Calu3 (cell line): ENCODE measurements at regions not wholly inside any gene's neighbourhood (a gene's known extent, or its start where the extent isn't known, plus 50 kb on each side); places are given as distances from the start of the nearest gene placed in this dataset.

Experiments
- BruUV-seq: library from RNA; stranded (reverse); fragments of 400-500 nt; replicated peaks from 2 replicates; lab custom pipeline; 2021; lab: Mats Ljungman, UMichigan
- CTCF ChIA-PET: fragments of 300-600 bp; sonication (Branson Sonifier 250); formaldehyde crosslinking; loops from one replicate; lab custom pipeline; 2022; ENCODE audit warnings: antibody characterized with exemption; lab: Charles Lee
- DNase-seq: peaks from one replicate; pipeline ENCODE4 v3.0.0; 2022
- H3K27ac Mint-ChIP-seq: one replicate; pipeline ENCODE4 v1.8.0; 2022; ENCODE audit warnings: mixed read lengths; ENCODE audit not compliant: unreplicated experiment
- H3K27me3 Mint-ChIP-seq: one replicate; pipeline ENCODE4 v1.8.0; 2022; ENCODE audit warnings: mixed read lengths; ENCODE audit not compliant: unreplicated experiment
- H3K36me3 Mint-ChIP-seq: one replicate; pipeline ENCODE4 v1.8.0; 2022; ENCODE audit warnings: mild to moderate bottlenecking, moderate library complexity, mixed read lengths; ENCODE audit not compliant: insufficient read depth, unreplicated experiment
- H3K4me1 Mint-ChIP-seq: one replicate; pipeline ENCODE4 v1.8.0; 2022; ENCODE audit warnings: mild to moderate bottlenecking, low read depth, mixed read lengths; ENCODE audit not compliant: unreplicated experiment
- H3K4me3 Mint-ChIP-seq: one replicate; pipeline ENCODE4 v1.8.0; 2022; ENCODE audit warnings: mild to moderate bottlenecking, low read depth, moderate library complexity, mixed read lengths; ENCODE audit not compliant: unreplicated experiment
- H3K9me3 Mint-ChIP-seq: one replicate; pipeline ENCODE4 v1.8.0; 2022; ENCODE audit warnings: low read depth, mixed read lengths; ENCODE audit not compliant: unreplicated experiment
- intact Hi-C: fragments of 100-400 bp; cut with micrococcal nuclease; formaldehyde crosslinking; loops from one replicate; pipeline ENCODE4 v1.10.0; 2022; ENCODE audit not compliant: unreplicated experiment
- TF ChIP-seq, protein P1 (sequence below): fragments of 200-600 bp; IDR thresholded peaks from one replicate; pipeline ENCODE4 v1.8.0; 2022; ENCODE audit warnings: antibody characterized with exemption; ENCODE audit not compliant: unreplicated experiment

DNA sequence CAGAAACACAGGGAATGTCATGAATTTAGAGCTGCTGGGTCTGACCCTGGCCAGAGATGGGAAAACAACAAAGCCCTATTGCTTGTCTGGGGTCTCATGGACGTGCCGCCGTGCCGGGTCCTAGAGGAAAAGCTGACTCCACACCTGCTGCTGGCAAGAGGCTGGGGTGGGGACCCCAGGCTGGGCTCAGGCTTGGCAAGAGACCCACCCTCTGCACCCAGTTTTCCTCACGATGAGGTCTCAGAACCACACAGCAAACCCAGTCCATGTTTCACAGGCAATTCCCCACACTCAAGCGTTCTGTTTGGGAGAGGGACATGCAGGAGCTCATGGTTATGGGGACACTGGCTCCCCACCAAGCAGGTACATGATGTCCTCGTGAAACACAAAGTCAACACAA is 367.3 kb upstream of the SALL3 start:
- Mint-ChIP-seq H3K36me3 (no peaks in the 10 kb centered on the region), H3K27me3 (no peaks in the 10 kb centered on the region), H3K4me1 (no peaks in the 10 kb centered on the region), H3K4me3 (no peak overlapping the region), H3K9me3 (peaks cover 7% of the 10 kb centered on the region), H3K27ac (no peak overlapping the region)
- CTCF ChIA-PET = interaction anchor here (0.8 kb wide), 1 partner anchor 11 kb away, joined by 4 read pairs; no protein-coding TSS in a partner anchor
- intact Hi-C loops = no loop called here
- no TSS peak for BruUV-seq
- TF ChIP-seq, protein P1, sequence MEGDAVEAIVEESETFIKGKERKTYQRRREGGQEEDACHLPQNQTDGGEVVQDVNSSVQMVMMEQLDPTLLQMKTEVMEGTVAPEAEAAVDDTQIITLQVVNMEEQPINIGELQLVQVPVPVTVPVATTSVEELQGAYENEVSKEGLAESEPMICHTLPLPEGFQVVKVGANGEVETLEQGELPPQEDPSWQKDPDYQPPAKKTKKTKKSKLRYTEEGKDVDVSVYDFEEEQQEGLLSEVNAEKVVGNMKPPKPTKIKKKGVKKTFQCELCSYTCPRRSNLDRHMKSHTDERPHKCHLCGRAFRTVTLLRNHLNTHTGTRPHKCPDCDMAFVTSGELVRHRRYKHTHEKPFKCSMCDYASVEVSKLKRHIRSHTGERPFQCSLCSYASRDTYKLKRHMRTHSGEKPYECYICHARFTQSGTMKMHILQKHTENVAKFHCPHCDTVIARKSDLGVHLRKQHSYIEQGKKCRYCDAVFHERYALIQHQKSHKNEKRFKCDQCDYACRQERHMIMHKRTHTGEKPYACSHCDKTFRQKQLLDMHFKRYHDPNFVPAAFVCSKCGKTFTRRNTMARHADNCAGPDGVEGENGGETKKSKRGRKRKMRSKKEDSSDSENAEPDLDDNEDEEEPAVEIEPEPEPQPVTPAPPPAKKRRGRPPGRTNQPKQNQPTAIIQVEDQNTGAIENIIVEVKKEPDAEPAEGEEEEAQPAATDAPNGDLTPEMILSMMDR = no peak
- DNase-seq = no peak

DNA sequence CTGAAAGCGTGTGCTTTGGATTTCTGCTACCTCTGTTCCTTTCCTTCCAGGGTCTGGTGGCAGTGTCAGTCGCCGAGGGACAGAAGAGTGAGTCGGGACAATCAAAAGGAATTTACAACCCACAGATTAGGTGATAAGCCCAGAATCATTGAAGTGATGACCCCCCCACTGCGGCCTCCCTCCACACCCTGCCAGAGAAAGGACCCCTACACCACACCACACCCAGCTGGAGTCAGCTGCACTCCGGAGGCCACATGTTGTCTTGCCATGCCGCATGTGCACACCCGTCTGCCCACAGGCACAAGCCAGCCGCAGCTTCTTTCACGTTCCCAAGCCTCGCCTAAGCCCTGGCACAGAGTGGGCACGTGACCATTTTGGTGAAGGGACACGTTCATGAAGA is 366.8 kb upstream of the SALL3 start:
- Mint-ChIP-seq H3K36me3 (no peaks in the 10 kb centered on the region), H3K4me1 (no peaks in the 10 kb centered on the region), H3K4me3 (no peak overlapping the region), H3K27me3 (no peaks in the 10 kb centered on the region), H3K9me3 (peaks cover 7% of the 10 kb centered on the region), H3K27ac (no peak overlapping the region)
- no TSS peak for BruUV-seq
- no peak for DNase-seq
- intact Hi-C loops = no loop called here
- TF ChIP-seq, protein P1 = no peak
- CTCF ChIA-PET = no interaction called here

DNA sequence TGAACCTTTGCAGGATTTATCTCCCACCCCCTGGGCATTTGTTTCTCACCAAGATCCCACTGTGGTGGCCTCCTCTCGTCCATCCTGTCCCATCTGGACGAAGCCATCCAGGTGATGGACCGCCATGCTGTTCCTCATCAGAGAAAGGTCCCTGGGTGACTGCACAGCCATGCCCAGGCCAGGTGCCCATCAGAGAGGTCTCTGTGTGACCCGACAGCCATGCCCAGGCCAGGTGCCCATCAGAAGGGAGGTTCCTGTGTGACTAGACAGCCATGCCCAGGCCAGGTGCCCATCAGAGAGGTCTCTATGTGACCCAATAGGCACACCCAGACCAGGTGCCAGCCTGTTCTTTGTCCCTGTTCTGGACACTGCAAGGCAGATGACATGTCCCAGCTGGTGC is 360.9 kb upstream of the SALL3 start:
- no peak overlapping the region for H3K4me3 Mint-ChIP-seq
- H3K27ac Mint-ChIP-seq = no peak overlapping the region
- CTCF ChIA-PET = no interaction called here
- peaks cover 9% of the 10 kb centered on the region for H3K9me3 Mint-ChIP-seq
- BruUV-seq = no TSS peak
- H3K27me3 Mint-ChIP-seq = no peaks in the 10 kb centered on the region
- DNase-seq = no peak
- no peaks in the 10 kb centered on the region for H3K36me3 Mint-ChIP-seq
- H3K4me1 Mint-ChIP-seq = no peaks in the 10 kb centered on the region
- intact Hi-C loops = no loop called here
- TF ChIP-seq, protein P1 = no peak

DNA sequence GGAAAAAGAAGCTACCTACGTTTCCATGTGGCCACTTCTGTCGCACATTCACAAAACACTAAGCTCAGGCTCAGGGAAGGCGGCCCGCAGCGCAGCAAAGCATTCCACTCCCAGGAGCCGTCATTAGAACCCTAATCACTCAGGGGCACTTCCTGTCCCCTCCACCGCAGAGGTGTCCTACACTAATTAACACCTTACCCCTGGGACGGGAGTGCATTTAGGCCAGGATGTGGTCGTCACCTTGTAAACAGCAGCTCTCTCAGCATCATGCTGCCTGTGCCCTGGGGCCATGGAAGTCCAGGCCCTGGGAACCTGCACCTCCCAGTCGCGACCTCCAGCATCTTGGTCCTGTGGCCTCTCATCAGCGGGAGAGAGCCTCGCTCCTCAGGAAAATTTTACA is 359.8 kb upstream of the SALL3 start:
- BruUV-seq = no TSS peak
- intact Hi-C loops = no loop called here
- TF ChIP-seq, protein P1 = no peak
- H3K27ac Mint-ChIP-seq = no peak overlapping the region
- H3K4me3 Mint-ChIP-seq = no peak overlapping the region
- no peak for DNase-seq
- no peaks in the 10 kb centered on the region for H3K27me3 Mint-ChIP-seq
- CTCF ChIA-PET = no interaction called here
- peaks cover 11% of the 10 kb centered on the region for H3K9me3 Mint-ChIP-seq
- no peaks in the 10 kb centered on the region for H3K4me1 Mint-ChIP-seq
- no peaks in the 10 kb centered on the region for H3K36me3 Mint-ChIP-seq
